Thoracic aorta (tissue), 2 donors: ENCODE measurements at regions not wholly inside any gene's neighbourhood (a gene's known extent, or its start where the extent isn't known, plus 50 kb on each side); places are given as distances from the start of the nearest gene placed in this dataset.

Experiments
- ATAC-seq: fragments of 150-250 bp; one replicate; pipeline ENCODE4 v1.8.0; 2017; ENCODE audit warnings: low read depth; ENCODE audit not compliant: insufficient number of reproducible peaks, low FRiP score
- DNase-seq: peaks from one replicate; pipeline ENCODE4 v3.0.0-alpha.2; 2020; ENCODE audit warnings: low spot score
- H3K27ac ChIP-seq, 2 donors: fragments of 200-600 bp; sonication (generic); 1 replicate in 1 of 2; 2 replicates in 1 of 2; pipeline ENCODE4 v1.5.1; 2016; ENCODE audit warnings: mild to moderate bottlenecking in 2 of 2, moderate library complexity in 2 of 2
- H3K27me3 ChIP-seq: fragments of 200-600 bp; sonication (generic); replicated peaks from 2 replicates; pipeline ENCODE4 v1.6.0; 2016; ENCODE audit warnings: mild to moderate bottlenecking; ENCODE audit not compliant: insufficient read depth
- H3K36me3 ChIP-seq: fragments of 200-600 bp; sonication (generic); one replicate; pipeline ENCODE4 v1.5.1; 2016
- H3K4me1 ChIP-seq, 2 donors: fragments of 200-600 bp; sonication (generic); 1 replicate in 1 of 2; 2 replicates in 1 of 2; pipeline versions ENCODE4 v1.5.1 to v1.6.0; 2016; ENCODE audit warnings: low read depth in 2 of 2, mild to moderate bottlenecking in 1 of 2; ENCODE audit not compliant: control insufficient read depth in 1 of 2
- H3K4me3 ChIP-seq: fragments of 200-600 bp; sonication (generic); 2 replicates; pipeline ENCODE4 v1.5.1; 2016; ENCODE audit warnings: mild to moderate bottlenecking
- H3K9me3 ChIP-seq: fragments of 200-600 bp; sonication (generic); 2 replicates; pipeline ENCODE4 v1.5.1; 2016
- CTCF ChIP-seq: fragments of 200-600 bp; sonication (generic); IDR thresholded peaks from one replicate; pipeline ENCODE4 v1.5.1; 2019; ENCODE audit warnings: antibody characterized with exemption

- H3K27me3 ChIP-seq: no peaks in the 10 kb centered on the region
- H3K4me1 ChIP-seq: no peaks in the 10 kb centered on the region
Measured at GRCh38 chr6:152854086-152854795, 103.6 kb downstream of the VIP start.

GRCh38 chr6:152858141-152858540, 107.5 kb downstream of the VIP start:
- no peak for ATAC-seq
- no peak for DNase-seq
- no peak overlapping the region for H3K4me3 ChIP-seq
- H3K27ac ChIP-seq: no peak overlapping the region
- H3K27me3 ChIP-seq: no peaks in the 10 kb centered on the region
- no peaks in the 10 kb centered on the region for H3K9me3 ChIP-seq
- H3K4me1 ChIP-seq: no peaks in the 10 kb centered on the region
- TF ChIP-seq CTCF: no peak
- no peaks in the 10 kb centered on the region for H3K36me3 ChIP-seq

More at GRCh38 chr6:152854086-152854795, 103.6 kb downstream of the VIP start:
- Histone ChIP-seq H3K4me3 (no peak overlapping the region), H3K9me3 (no peaks in the 10 kb centered on the region), H3K36me3 (no peaks in the 10 kb centered on the region), H3K27ac (no peak overlapping the region)
- ATAC-seq (no peak), DNase-seq (no peak)
- no peak for TF ChIP-seq CTCF

DNA sequence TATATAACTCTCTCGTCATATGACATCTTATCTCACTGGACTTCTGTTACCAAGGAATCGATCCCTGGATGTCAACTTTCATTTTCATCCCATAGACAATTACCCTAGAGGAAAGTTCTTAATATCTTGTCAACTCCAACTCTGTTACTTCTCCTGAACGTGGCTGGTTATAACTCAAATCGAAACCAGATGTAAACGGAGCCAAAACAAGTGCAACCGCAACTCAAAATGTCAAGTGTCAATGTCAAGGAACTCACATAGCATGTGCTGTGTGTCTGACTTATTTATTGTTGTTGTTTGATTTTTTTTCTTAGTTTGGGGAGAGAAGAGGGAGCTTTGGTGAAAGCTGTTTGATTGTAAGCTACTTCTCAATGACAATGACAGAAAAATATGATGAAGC, 108.6 kb downstream of the VIP start:
- ATAC-seq (no peak), DNase-seq (no peak)
- no peak for TF ChIP-seq CTCF
- Histone ChIP-seq H3K9me3 (no peaks in the 10 kb centered on the region), H3K27me3 (no peaks in the 10 kb centered on the region), H3K27ac (no peak overlapping the region), H3K4me3 (no peak overlapping the region), H3K36me3 (no peaks in the 10 kb centered on the region), H3K4me1 (no peaks in the 10 kb centered on the region)

DNA sequence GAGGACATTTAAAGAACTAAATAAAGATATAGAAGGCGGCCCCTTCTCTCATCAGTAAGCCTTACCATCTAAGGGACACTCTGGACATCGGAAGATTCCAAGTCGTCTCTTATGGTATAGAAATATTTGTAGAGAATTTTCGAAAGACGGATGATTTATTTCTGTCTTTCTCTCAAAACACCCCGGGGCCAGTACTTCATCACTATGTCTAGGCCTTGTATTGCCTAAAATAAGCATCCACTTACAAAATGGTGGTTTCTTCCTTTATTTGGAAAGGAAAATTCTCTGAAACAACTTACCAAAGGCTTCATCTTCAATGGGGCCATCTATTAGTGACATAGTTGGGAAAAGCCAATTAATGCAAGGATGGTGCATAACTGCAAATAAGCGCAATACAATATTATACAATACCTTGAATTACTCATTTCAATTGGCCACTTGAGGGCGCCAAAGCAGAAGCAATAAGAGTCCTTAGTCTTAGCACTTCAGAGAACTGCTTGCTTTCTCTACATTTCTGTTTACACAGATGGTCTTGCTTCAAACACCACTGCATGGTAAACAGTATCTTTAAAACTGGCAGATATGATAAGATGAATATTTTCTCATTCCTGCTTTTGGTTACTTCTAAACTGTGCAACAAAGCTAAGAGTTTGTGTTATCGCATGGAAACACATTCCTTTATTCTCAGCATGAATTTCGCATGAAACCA, 113.2 kb downstream of the VIP start:
- Histone ChIP-seq H3K27me3 (no peaks in the 10 kb centered on the region), H3K27ac (no peak overlapping the region), H3K9me3 (no peaks in the 10 kb centered on the region), H3K36me3 (no peaks in the 10 kb centered on the region), H3K4me1 (no peaks in the 10 kb centered on the region), H3K4me3 (no peak overlapping the region)
- ATAC-seq: peak; percentile 43
- TF ChIP-seq CTCF: peak; percentile 42
- peak; percentile 21 for DNase-seq

GRCh38 chr6:152874267-152874666, 108.6 kb downstream of the FBXO5 start:
- Histone ChIP-seq H3K4me3 (no peak overlapping the region), H3K27me3 (no peaks in the 10 kb centered on the region), H3K36me3 (no peaks in the 10 kb centered on the region), H3K27ac (no peak overlapping the region), H3K4me1 (no peaks in the 10 kb centered on the region), H3K9me3 (no peaks in the 10 kb centered on the region)
- TF ChIP-seq CTCF: no peak
- DNase-seq (no peak), ATAC-seq (no peak)
